Stimulated activated CD4-positive, alpha-beta T cell treated with anti-CD3 and anti-CD28 coated beads, Interleukin-4, amount 100 ng/mL, for 48 hours (primary cell): ENCODE measurements at regions not wholly inside any gene's neighbourhood (a gene's known extent, or its start where the extent isn't known, plus 50 kb on each side); places are given as distances from the start of the nearest gene placed in this dataset.

Source experiments
- DNase-seq, 2 donors: peaks; one replicate each; pipeline ENCODE4 v3.0.0-alpha.2; 2020; ENCODE audit warnings: low read depth in 2 of 2

- DNase-seq: no peak
Measured at GRCh38 chr2:120898961-120899750, 163.5 kb downstream of the GLI2 start.

- no peak for DNase-seq
Measured at GRCh38 chr2:120899771-120900170, 164.1 kb downstream of the GLI2 start.

- DNase-seq: no peak
Measured at GRCh38 chr2:120901201-120901600, 165.5 kb downstream of the GLI2 start.

GRCh38 chr2:120902592-120902991 lies 166.9 kb downstream of the GLI2 start:
- DNase-seq: no peak

GRCh38 chr2:120904379-120904778 lies 168.7 kb downstream of the GLI2 start:
- DNase-seq: no peak

- no peak for DNase-seq
Measured at GRCh38 chr2:120904830-120905234, 169.2 kb downstream of the GLI2 start.

GRCh38 chr2:120905298-120905697 lies 169.6 kb downstream of the GLI2 start:
- no peak for DNase-seq

GRCh38 chr2:120905824-120906571 lies 170.3 kb downstream of the GLI2 start:
- DNase-seq: no peak

- no peak for DNase-seq
Measured at GRCh38 chr2:120906914-120907313, 171.2 kb downstream of the GLI2 start.

GRCh38 chr2:120907822-120908221 lies 172.2 kb downstream of the GLI2 start:
- no peak for DNase-seq

- no peak for DNase-seq
Measured at GRCh38 chr2:120908314-120908975, 172.8 kb downstream of the GLI2 start.

GRCh38 chr2:120909102-120909501 lies 173.4 kb downstream of the GLI2 start:
- DNase-seq: no peak

- no peak for DNase-seq
Measured at GRCh38 chr2:120910164-120910563, 174.5 kb downstream of the GLI2 start.

GRCh38 chr2:120910956-120911951 lies 175.6 kb downstream of the GLI2 start:
- no peak for DNase-seq

- DNase-seq: no peak
Measured at GRCh38 chr2:120912101-120912985, 176.7 kb downstream of the GLI2 start.

GRCh38 chr2:120913972-120914838 lies 178.5 kb downstream of the GLI2 start:
- no peak for DNase-seq

GRCh38 chr2:120914839-120915521 lies 179.3 kb downstream of the GLI2 start:
- DNase-seq: no peak

GRCh38 chr2:120915670-120916069 lies 180.0 kb downstream of the GLI2 start:
- DNase-seq: no peak

GRCh38 chr2:120916446-120916845 lies 180.8 kb downstream of the GLI2 start:
- DNase-seq: no peak
